NCI-H146 treated with DMSO at 0.1 percent for 48 hours (cell line): ENCODE measurements at regions not wholly inside any gene's neighbourhood (a gene's known extent, or its start where the extent isn't known, plus 50 kb on each side); places are given as distances from the start of the nearest gene placed in this dataset.

Experiments
- DNase-seq: peaks from one replicate; lab custom pipeline; 2025; ENCODE audit not compliant: unreplicated experiment; lab: John Stamatoyannopoulos, UW

- DNase-seq: no peak
Measured at GRCh38 chr14:104436047-104436591, 143.4 kb upstream of the C14orf180 start.

DNA sequence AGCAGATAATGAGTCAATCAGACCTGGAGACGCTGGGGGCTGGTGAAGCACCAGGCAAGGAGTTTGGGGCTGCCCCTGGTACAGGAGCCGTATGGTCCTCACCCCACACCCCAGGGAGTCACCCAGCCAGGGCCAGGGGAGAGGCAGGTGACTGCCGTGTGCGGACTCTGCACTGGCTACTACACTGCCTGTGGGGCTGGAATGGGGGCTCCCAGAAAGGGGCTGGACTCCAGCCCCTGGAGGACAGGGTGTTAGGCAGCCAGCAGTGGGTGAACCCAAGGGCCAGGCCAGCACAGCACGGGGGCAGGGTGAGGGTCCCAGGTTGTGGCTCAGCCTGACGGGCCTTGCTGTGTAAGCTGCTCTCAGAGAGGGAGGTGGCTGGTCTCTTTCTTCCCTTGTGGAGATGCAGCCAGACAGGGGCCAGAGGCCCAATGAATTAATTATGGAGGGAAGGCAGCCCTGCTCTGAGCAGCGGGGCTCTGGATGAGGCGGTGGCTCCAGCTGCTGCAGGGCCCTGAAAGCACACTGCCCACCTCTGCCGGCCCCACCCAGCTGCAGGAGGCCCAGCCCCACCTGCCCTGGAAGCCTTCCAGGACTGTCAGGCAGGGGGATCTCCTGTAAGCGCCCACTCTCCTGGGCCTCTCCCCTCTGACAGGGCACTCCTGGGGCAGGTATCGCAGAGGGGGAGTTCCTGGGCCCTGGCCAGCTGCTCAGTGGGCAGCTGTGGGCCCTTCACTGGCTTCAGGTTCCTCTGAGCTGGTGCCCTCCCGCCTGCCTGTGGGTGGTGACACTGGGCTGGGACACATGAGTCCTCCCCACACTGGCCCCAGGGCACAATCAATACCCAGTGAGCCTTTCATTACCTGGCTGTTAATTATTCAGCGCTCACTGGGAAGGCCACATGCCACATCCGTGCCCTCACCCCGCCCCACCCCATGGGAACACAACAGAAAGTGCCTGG, 142.5 kb upstream of the C14orf180 start:
- DNase-seq: peak; percentile 28

- DNase-seq: no peak
Measured at GRCh38 chr14:104437703-104438102, 141.9 kb upstream of the C14orf180 start.

GRCh38 chr14:104438166-104438887, 141.2 kb upstream of the C14orf180 start:
- DNase-seq: no peak

DNA sequence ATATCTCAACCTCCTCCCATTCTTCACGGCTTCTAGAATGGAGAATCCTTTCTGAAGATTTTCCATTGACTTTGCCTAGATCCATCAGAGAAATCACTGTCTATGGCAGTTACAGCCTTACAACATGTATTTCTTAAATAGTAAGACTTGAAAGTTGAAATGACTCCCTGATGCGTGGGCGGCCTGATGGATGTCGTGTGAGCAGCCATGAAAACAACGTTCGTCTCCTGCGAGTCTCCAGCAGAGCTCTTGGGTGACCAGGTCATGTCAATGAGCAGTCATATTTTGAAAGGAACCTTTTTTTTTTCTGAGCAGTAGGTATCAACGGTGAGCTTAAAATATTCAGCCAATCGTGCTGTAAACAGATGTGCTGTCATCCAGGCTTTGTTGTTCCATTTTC, 139.9 kb upstream of the C14orf180 start:
- no peak for DNase-seq

DNA sequence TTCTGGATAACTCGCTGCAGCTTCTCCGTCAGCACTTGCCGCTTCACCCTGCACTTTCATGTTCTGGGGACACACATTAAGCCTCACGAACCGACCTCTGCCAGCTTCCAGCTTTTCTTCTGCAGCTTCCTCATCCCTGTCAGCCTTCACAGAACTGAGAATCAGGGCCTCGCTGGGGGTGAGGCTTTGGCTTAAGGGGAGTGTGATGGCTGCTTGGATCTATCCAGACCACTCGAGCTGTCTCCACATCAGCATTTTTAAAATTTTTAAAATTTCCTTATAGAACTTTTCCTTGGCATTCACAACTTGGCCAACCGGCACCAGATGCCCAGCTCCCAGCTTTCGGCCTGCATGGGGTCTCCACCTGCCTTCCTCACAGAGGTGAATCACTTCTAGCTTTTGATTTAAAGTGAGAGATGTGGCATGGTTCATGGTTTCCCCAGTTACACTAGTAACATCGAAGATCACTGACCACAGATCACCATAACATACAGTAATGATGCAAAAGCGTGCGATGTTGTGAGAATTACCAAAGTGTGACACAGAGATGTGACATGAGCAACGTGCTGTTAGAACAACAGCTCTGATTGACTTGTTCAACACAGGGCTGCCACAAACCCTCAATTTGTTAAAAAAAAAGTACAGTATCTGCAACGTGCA, 139.1 kb upstream of the C14orf180 start:
- DNase-seq: no peak

GRCh38 chr14:104441275-104442106, 138.1 kb upstream of the C14orf180 start:
- no peak for DNase-seq

DNA sequence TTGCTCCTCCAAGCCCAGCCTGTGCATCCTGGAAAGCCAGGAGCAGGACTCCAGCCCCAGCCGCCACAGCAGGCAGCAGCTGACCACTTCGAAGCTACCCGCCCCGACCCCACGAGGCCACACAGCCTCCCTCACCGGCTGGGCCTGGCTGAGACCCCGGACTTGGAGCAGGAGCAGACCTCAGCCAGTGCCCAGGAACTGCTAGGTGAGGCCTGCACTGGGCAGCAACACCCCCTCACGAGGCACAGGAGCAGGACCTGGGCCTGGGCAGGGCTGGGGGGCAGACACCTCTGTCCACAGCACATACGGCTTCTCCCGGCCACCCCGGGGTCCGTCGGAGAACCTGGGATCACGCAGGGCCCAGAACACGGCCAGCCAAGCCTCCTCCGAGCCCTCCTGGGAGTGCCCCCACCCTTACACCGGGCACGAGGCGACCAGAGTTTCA, 137.4 kb upstream of the C14orf180 start:
- DNase-seq: no peak

- no peak for DNase-seq
Measured at GRCh38 chr14:104442631-104443390, 136.8 kb upstream of the C14orf180 start.

DNA sequence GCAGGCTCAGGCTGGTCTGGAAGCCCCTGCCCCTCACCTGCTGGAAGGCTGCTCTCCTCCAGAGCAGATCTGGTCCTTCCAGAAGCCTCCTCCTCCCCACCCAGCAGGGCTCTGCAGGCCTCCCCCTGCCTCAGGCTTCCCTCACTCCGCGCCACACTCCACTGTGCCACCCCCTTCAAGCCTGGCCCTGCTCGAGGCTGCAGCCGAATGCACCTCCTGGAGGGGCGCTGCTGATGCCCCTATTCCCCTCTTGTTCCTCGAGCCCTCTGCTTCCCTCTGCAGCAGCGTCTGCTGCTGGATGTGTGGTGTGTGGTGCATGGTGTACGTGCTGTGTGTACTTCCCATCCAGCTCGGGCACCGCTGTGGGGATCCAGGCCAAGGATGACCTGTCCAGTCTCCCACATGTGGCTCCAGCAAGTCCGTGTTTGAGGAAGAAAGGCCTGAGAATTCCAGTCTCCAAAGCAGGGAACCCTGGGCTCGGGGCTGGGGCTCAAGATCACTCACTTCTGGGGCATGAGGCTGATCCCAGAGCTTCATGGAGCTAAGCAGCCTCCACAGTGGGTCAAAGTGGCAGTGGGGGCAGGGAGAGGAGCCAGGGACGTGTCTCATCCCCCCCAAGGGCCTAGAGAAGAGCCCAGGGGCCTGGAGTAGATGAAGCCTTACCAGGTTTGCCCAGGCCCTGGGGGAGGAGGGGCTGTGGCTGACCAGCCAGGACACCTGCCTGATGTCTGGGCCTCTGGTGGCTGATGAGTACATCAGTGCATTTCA, 136.0 kb upstream of the C14orf180 start:
- no peak for DNase-seq

GRCh38 chr14:104444159-104445030, 135.2 kb upstream of the C14orf180 start:
- no peak for DNase-seq

- no peak for DNase-seq
Measured at GRCh38 chr14:104445086-104445485, 134.5 kb upstream of the C14orf180 start.

DNA sequence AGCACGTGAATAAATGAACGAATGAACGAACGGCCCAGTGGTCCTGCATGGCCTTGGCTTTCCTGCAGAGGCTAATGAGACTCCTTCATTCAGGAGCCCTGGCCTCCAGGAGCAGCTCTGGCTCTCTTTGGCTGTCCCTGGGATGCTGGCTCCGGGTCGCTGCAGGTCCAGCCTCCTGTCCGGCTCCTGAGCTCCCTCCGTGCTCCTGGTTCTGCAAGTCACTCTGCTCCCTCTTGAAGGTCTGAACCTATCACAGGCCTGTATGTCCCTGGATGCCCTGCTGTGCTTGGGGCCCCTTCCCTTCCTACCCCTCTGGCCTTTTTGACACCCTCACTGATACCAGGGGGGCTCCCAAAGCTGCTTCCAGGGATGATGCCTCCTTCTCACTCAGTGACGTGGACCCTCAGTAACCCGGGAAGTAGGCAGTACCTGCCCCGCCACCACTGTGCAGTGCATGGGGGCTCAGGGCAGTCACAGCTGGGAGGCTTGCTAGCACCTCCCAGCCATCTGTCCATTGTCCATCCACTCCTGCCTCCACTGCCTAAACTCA, 133.7 kb upstream of the C14orf180 start:
- no peak for DNase-seq

- no peak for DNase-seq
Measured at GRCh38 chr14:104446611-104447010, 133.0 kb upstream of the C14orf180 start.

- DNase-seq: no peak
Measured at GRCh38 chr14:104447750-104448149, 131.8 kb upstream of the C14orf180 start.

DNA sequence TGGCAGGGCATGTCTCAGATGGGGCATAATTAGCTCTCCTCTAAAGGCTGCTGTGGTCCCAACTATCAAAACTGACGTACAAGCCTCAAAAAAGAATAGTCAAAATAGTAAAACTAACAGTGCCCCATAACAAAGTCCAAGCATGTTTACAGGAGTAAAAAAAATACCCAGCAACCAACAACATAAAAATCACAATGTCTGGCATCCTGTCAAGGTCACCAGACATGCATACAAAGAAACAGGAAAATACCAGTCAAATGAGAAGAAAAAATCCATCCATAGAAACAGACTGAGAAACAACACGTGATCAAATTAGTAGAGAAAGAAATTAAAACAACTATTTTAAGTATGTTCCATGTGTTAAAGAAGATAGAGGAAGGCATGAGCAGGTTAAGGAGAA, 131.2 kb upstream of the C14orf180 start:
- no peak for DNase-seq

DNA sequence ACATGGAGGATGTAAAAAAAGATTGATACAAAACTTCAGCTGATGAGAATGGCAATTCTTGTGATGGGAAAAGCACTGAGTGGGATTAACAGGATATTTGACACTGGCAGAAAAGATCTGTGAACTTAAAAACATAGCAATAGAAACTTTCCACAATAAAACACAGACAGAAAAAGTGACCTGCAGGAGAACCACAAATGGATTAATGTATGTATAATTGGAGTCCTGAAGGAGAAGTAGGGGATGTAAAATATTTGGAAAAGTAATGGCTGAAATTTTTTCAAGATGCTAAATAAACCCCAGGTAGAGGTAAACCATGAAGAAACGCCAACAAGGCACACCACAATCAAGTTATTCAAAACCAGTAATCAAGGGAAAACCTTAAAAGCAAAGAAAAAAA, 130.8 kb upstream of the C14orf180 start:
- no peak for DNase-seq
